GM12878 (cell line): ENCODE measurements at regions not wholly inside any gene's neighbourhood (a gene's known extent, or its start where the extent isn't known, plus 50 kb on each side); places are given as distances from the start of the nearest gene placed in this dataset.

ENCODE experiments used
- ATAC-seq: fragments of 200-7000 bp; cut with Tn5 transposase; 3 replicates; pipeline ENCODE4 v1.9.1; 2020; ENCODE audit warnings: mild to moderate bottlenecking, moderate library complexity
- BruUV-seq: library from RNA; stranded (reverse); fragments of 400-500 nt; replicated peaks from 2 replicates; lab custom pipeline; 2021; lab: Mats Ljungman, UMichigan
- CTCF ChIA-PET: fragments of 300-600 bp; sonication (Branson Sonifier 250); formaldehyde crosslinking; extraction: SDS; loops from one replicate; lab custom pipeline; 2021; ENCODE audit warnings: inconsistent platforms; lab: Yijun Ruan, JAX
- POLR2A ChIA-PET: fragments of 350-600 bp; formaldehyde crosslinking; extraction: SDS; loops from one replicate; lab custom pipeline; 2021; ENCODE audit warnings: inconsistent platforms; lab: Charles Lee
- RAD21 ChIA-PET: fragments of 300-600 bp; sonication (Branson Sonifier 250); formaldehyde crosslinking; loops from one replicate; lab custom pipeline; 2023; ENCODE audit warnings: antibody characterized with exemption; ENCODE audit not compliant: unreplicated experiment; lab: Charles Lee
- SMC1A ChIA-PET: fragments of 300-600 bp; sonication (Branson Sonifier 250); formaldehyde crosslinking; loops from one replicate; lab custom pipeline; 2023; ENCODE audit not compliant: unreplicated experiment, uncharacterized antibody; lab: Charles Lee
- DNase-seq: peaks from one replicate; pipeline ENCODE4 v3.0.0-alpha.2; 2011; ENCODE audit warnings: low read depth, low spot score
- FAIRE-seq: peaks from 3 replicates; lab custom pipeline; 2011; peaks lifted over from hg19 to GRCh38; lab: Jason Lieb, UNC
- H2AFZ ChIP-seq: 2 replicates; pipeline ENCODE4 v1.6.0; 2011; ENCODE audit warnings: low read depth, low read length, control low read depth; ENCODE audit not compliant: control insufficient read depth
- H3K27ac ChIP-seq: 2 replicates; pipeline ENCODE4 v1.5.1; 2011; ENCODE audit warnings: control low read depth; ENCODE audit not compliant: control insufficient read depth, insufficient read depth
- H3K27me3 ChIP-seq, 2 experiments: replicated peaks in 1 of 2; 2 replicates each; pipeline versions ENCODE4 v1.6.0 to v1.6.1; 2011; ENCODE audit warnings: low read length in 1 of 2; ENCODE audit not compliant: control insufficient read depth in 2 of 2, insufficient read depth in 2 of 2
- H3K36me3 ChIP-seq, 2 experiments: 2 replicates each; pipeline ENCODE4 v1.5.1; 2011; ENCODE audit warnings: low read length in 1 of 2; ENCODE audit not compliant: control insufficient read depth in 2 of 2, insufficient read depth in 2 of 2
- H3K4me1 ChIP-seq: 2 replicates; pipeline ENCODE4 v1.6.1; 2011; ENCODE audit warnings: mild to moderate bottlenecking, low read length, moderate library complexity, mixed read lengths; ENCODE audit not compliant: control insufficient read depth, insufficient read depth
- H3K4me2 ChIP-seq: 2 replicates; pipeline ENCODE4 v1.6.0; 2011; ENCODE audit warnings: control low read depth; ENCODE audit not compliant: control insufficient read depth, insufficient read depth
- H3K4me3 ChIP-seq: fragments of 200-600 bp; sonication (generic); 2 replicates; pipeline ENCODE4 v1.5.1; 2016
- H3K79me2 ChIP-seq: 2 replicates; pipeline ENCODE4 v1.6.0; 2011; ENCODE audit warnings: low read length; ENCODE audit not compliant: control insufficient read depth, insufficient read depth
- H3K9ac ChIP-seq: 2 replicates; pipeline ENCODE4 v1.8.0; 2011; ENCODE audit warnings: low read length, control low read depth, mixed read lengths; ENCODE audit not compliant: control insufficient read depth, insufficient read depth
- H3K9me3 ChIP-seq: replicated peaks from 3 replicates; pipeline ENCODE4 v1.5.1; 2011; ENCODE audit warnings: mild to moderate bottlenecking, low read length; ENCODE audit not compliant: control insufficient read depth, insufficient read depth
- H4K20me1 ChIP-seq: 2 replicates; pipeline ENCODE4 v1.6.0; 2011; ENCODE audit not compliant: control insufficient read depth, insufficient read depth
- BCL11A ChIP-seq: IDR thresholded peaks from 2 replicates; pipeline ENCODE4 v1.6.1; 2011; ENCODE audit warnings: low read depth, low read length
- CBFB ChIP-seq: IDR thresholded peaks from 2 replicates; pipeline ENCODE4 v1.6.1; 2016; ENCODE audit warnings: antibody characterized with exemption, low read depth
- IRF4 ChIP-seq: IDR thresholded peaks from 2 replicates; pipeline ENCODE4 v1.6.1; 2011; ENCODE audit warnings: low read depth, low read length
- MLLT1 ChIP-seq: fragments of 450-650 bp; IDR thresholded peaks from 2 replicates; pipeline ENCODE4 v1.6.1; 2016; ENCODE audit warnings: mild to moderate bottlenecking
- RB1 ChIP-seq: fragments of 450-650 bp; formaldehyde crosslinking; IDR thresholded peaks from 2 replicates; pipeline ENCODE4 v1.6.1; 2017; ENCODE audit warnings: mild to moderate bottlenecking, borderline replicate concordance
- SIX5 ChIP-seq: IDR thresholded peaks from 2 replicates; pipeline ENCODE4 v1.6.1; 2011; ENCODE audit warnings: mild to moderate bottlenecking, low read depth, low read length, moderate library complexity; ENCODE audit not compliant: severe bottlenecking
- SPI1 ChIP-seq: IDR thresholded peaks from 2 replicates; pipeline ENCODE4 v1.6.1; 2011; ENCODE audit warnings: low read depth, mild to moderate bottlenecking, low read length, moderate library complexity, borderline replicate concordance; ENCODE audit not compliant: insufficient read depth
- YY1 ChIP-seq: IDR thresholded peaks from 2 replicates; pipeline ENCODE4 v1.6.1; 2011; ENCODE audit warnings: low read depth, mild to moderate bottlenecking, low read length
- ZNF207 ChIP-seq: fragments of 450-650 bp; IDR thresholded peaks from 2 replicates; pipeline ENCODE4 v1.6.1; 2014; ENCODE audit warnings: antibody characterized with exemption, mild to moderate bottlenecking, borderline replicate concordance
- WGBS: methylation state at CpG from one replicate; pipeline ENCODE4 v1.1.6; 2016; ENCODE audit warnings: low lambda C conversion rate; ENCODE audit not compliant: insufficient replicate concordance, insufficient coverage; ENCODE audit errors: missing lambda C conversion rate; 5-methylcytosine and 5-hydroxymethylcytosine counted together
- in situ Hi-C: fragments of 300-500 bp; cut with MboI; formaldehyde crosslinking; loops from 9 replicates; pipeline ENCODE4 v1.14.3; 2018; ENCODE audit warnings: mixed read lengths
- intact Hi-C: fragments of 100-400 bp; cut with micrococcal nuclease; formaldehyde crosslinking; loops from one replicate; pipeline ENCODE4 v1.14.2; 2022; ENCODE audit not compliant: unreplicated experiment
- TF ChIP-seq, protein P1 (sequence below): IDR thresholded peaks from 2 replicates; pipeline ENCODE4 v1.6.1; 2011; ENCODE audit warnings: low read depth, low read length, improper control_type of control experiment, borderline replicate concordance

DNA sequence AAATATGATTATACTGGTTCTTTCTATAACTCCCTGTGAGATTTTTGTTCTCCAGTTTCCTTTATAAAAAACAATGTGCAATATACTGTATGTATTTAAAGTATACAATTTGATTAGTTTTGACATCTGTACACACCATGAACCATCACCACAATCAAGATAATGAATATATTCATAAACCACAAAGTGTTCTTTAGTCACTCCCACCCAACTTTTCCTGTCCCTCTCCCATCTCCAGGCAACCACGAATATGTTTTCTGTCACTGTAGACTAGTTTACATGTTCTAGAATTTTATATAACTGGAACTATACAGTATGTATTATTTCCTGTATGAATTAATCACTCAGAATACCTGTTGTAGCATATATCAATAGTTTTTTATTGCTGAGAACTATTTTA, 177.0 kb upstream of the MBNL1 start:
- intact Hi-C loops (no loop called here), in situ Hi-C loops (no loop called here)
- H3K9me3 ChIP-seq: no peaks in the 10 kb centered on the region; the same call in 2 of the 3 replicates
- FAIRE-seq (no peak), DNase-seq (no peak), ATAC-seq (no peak)
- H3K4me1 ChIP-seq: no peaks in the 10 kb centered on the region
- CTCF ChIA-PET: interaction anchor here (0.8 to 1.1 kb wide), 2 partner anchors 14 to 381 kb away, joined by 4 to 6 read pairs; no protein-coding TSS in a partner anchor
- H3K79me2 ChIP-seq: no peaks in the 10 kb centered on the region
- H3K4me2 ChIP-seq: no peak overlapping the region
- no TSS peak for BruUV-seq
- H3K36me3 ChIP-seq: no peaks in the 10 kb centered on the region
- H3K27me3 ChIP-seq: no peaks in the 10 kb centered on the region
- no peak overlapping the region for H3K27ac ChIP-seq
- TF ChIP-seq MLLT1 (no peak), IRF4 (no peak), SIX5 (no peak), BCL11A (no peak), ZNF207 (no peak), RB1 (no peak), CBFB (no peak), YY1 (no peak), SPI1 (no peak)
- TF ChIP-seq, protein P1, sequence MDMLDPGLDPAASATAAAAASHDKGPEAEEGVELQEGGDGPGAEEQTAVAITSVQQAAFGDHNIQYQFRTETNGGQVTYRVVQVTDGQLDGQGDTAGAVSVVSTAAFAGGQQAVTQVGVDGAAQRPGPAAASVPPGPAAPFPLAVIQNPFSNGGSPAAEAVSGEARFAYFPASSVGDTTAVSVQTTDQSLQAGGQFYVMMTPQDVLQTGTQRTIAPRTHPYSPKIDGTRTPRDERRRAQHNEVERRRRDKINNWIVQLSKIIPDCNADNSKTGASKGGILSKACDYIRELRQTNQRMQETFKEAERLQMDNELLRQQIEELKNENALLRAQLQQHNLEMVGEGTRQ: no peak
- SMC1A ChIA-PET: interaction anchor here (2.2 kb wide), 1 partner anchor 8 kb away, joined by 7 read pairs; no protein-coding TSS in a partner anchor
- H4K20me1 ChIP-seq: no peaks in the 10 kb centered on the region
- H3K9ac ChIP-seq: no peak overlapping the region
- WGBS: 52% methylated on average over 1 of the region's 1 CpG
- POLR2A ChIA-PET: no interaction called here
- RAD21 ChIA-PET: interaction anchor here (1.0 kb wide), 1 partner anchor 8 kb away, joined by 3 read pairs; no protein-coding TSS in a partner anchor
- H2AFZ ChIP-seq: no peak overlapping the region
- no peak overlapping the region for H3K4me3 ChIP-seq
